DMS 273 (cell line): ENCODE measurements at regions not wholly inside any gene's neighbourhood (a gene's known extent, or its start where the extent isn't known, plus 50 kb on each side); places are given as distances from the start of the nearest gene placed in this dataset.
A peak's percentile ranks its signal among the peaks of the same experiment; 100 is the strongest.
"Not testable (repeated sequence)": the region's sequence is repeated elsewhere in the genome, so short reads cannot be mapped to it uniquely, and the experiment has no call there.

ENCODE experiments used
- DNase-seq: peaks from one replicate; lab custom pipeline; 2025; ENCODE audit not compliant: unreplicated experiment; lab: John Stamatoyannopoulos, UW

DNA sequence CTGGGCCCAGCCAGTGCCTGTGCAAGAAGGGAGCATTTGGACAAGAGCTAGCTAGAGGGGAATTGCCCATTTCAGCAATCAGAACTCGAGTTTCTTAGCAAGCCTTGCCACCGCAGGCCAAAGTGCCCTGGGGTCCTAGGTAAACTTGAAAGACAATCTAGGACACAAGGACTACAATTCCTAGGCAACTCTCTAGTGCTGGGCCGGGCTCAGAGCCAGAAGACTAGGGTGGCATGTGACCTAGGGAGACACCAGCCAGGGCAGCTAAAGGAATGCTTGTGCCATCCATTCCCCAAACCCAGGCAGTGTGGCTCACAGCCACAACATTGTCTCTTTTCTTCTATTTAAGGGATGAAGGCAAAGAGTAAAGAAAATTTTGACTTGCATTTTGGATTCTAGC lies 205.0 kb downstream of the BMP4 start:
- DNase-seq, result no peak

- DNase-seq, result no peak
Measured at GRCh38 chr14:53748691-53749090, 207.9 kb downstream of the BMP4 start.

- no peak for DNase-seq
Measured at GRCh38 chr14:53744857-53745256, 211.8 kb downstream of the BMP4 start.

DNA sequence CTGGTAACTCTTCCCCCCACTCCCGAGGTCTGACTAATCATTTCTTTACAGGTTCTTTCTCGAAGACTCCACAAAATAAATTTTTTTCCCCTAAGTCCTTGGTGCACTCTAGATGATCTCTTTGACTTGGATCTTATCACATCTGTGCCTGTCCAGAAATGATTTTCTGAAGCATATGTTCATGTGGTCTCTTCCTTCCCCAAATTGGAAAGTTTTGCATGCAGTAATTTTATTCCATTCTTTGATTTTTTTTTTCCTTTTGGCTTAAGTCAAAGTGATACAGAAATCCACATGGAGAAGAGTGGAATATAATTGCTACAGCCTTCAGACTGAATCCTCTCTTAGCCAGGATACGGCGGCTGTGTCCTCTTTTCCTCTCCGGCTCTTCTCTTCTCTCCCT lies 213.3 kb downstream of the BMP4 start:
- DNase-seq, result no peak

- no peak for DNase-seq
Measured at GRCh38 chr14:53742233-53742620, 214.4 kb downstream of the BMP4 start.

DNA sequence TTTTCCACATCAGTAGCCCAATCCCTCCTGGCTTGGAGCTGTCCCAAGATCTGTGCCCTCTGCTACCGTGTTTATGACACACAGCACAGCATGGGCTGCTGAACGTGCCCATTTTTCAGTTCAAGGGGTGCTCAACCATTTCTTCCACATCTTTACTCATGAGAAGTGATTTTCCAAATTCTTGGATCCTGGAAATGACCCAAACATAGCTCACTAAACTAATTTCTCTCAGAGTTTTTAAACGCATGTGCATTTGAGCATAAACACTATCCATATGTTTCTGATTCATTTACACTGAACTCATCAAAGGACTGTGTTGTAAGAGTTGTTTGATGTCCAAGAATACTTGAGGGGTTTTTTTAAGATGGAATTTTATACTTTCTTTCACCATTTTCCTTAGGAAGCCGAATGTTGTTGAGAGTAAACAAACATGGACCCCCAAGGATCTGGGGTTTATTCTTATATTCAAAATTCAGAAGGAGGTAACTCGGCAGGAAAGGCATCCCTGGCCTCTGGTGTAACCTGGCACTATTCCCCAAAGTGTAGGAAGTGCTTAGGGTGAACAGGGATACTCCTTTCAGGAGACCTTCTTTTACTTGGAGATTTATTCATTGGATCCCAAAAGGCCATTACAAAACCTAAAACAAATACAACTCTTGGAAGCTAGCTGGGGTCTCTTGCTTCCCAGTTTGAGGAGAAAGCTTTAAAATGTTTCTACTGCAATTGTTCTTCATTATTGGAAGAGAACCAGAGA lies 215.0 kb downstream of the BMP4 start:
- peak; percentile 62 for DNase-seq

DNA sequence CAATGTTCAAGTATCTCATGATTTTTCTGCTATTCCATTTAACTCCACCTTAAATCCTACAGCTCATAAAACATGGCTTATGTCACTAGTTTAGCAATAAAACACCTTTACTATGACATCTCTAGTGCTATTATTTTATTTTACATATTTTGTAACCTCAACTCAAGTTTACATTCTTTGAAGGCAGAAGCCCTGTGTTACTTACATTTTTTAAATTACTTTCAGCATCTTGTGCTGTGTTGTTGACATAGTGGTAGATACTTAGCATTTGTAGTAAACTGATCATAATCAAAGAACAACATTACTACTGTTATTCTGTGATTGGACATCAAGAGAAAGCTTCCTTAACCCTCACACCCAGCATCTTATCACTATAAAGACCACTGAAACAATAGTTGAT lies 216.1 kb downstream of the BMP4 start:
- no peak for DNase-seq

- DNase-seq, result no peak
Measured at GRCh38 chr14:53735916-53736315, 220.7 kb downstream of the BMP4 start.

DNA sequence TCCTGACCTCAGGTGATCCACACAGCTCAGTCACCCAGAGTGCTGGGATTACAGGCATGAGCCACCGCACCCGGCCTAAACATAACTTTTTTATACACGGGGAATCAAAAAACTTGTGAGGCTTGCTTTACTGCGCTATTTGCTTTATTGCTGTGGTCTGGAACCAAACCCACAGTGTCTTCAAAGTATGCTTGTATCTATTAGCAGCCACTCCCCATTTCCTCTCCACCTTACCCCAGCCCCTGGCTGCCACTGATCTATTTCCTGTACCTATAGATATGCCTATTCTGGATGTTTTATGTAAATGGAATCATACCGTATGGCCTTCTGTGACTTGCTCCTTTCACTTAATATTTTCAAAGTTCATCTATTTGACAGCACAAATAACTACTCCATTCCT lies 233.4 kb downstream of the BMP4 start:
- no peak for DNase-seq

DNA sequence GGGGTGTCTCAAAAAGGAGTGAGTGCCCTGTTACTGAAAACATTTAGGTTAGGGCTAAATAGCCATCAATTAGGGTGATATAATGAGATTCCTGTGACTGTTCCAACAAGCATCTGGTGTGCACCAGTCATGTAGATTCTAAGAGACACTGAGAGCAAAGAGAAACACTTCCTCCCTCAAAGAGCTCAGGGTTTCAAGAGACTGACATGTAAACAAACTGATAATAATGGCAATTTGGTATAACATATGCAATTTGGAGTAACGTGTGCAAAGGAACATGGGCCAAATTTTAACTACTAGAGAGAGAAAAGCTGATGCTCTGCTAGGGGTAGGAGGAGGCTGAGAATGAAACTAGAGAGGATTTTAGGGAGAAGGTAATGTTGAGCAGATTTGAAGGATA lies 237.1 kb downstream of the BMP4 start:
- DNase-seq, result no peak

DNA sequence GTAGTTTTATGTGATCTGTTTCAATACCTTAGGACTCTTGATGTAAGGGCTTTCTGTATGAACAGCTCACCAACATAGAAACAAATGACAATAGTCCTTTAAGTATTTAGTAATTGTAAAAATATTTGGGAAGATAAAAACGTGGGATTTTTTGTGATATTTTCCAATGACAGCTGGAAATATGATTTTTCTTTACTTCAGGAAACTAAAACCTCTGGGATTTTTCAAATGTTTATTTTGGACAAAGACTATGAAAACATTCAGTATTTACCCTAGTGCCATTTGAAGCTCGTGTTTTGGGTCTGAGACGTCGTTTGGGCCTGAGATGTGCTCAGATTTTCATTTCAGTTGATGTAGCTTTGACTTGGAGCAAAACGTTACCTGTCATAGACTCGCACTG lies 240.0 kb downstream of the BMP4 start:
- no peak for DNase-seq

DNA sequence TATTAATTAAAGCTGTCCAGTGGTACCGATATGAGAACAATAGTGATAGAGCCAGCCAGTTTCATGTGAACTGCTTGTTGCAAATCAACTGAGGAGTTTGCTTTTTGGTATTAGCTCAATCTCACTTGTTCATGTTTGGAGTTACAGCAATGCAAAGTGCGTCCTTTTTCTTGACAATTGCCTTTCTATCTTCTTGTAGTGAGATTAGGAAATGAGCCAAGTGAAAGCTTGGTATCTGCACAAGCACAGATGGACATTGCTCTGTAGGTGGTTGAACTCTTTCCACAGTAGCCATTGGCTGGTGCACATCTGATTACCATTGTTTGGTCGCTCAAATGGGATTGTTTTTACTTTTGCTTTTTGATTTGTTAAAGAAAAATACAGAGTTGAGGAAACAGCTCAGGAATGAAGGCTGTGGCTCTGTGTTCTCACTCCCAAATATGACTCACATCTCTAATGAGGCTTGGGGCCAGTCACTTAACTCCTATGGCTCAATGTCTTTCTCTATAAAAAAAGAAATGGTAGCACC lies 241.4 kb downstream of the BMP4 start:
- DNase-seq, result no peak

DNA sequence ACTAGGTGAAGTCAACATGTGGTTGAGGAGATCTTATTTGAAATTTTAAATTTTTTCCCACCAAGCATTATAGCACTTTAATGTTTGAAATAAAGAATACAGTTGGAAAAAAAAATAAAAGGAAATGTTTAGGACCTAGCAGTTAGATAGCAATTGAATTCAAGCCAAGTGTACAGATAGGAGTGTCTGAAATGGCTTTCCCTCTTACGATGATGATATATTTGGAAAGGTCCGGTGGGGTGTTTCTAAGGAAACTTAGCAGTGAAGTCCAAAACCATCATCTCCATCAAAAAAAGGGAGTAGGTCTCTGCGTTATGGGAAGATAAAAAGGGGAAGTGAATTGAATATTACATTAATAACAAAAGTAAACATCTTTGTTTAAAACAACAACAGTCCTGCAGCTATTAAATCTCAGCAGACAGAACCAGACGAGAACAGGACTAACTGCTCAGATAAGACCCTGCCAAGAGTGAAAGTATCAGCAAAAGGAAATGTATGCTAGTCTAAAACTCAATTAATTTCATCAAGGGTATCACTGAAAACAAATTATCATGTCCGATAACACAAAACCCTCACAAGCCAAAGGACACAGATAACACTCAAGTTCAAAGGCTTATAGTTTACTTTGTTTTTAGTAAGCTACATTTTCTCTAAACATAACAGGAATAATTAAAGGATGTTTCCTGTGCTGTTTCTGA lies 242.0 kb downstream of the BMP4 start:
- DNase-seq, result no peak

- DNase-seq, result not testable (repeated sequence)
Measured at GRCh38 chr14:53712901-53713300, 243.7 kb downstream of the BMP4 start.

GRCh38 chr14:53711205-53711604 lies 245.4 kb downstream of the BMP4 start:
- DNase-seq, result no peak

DNA sequence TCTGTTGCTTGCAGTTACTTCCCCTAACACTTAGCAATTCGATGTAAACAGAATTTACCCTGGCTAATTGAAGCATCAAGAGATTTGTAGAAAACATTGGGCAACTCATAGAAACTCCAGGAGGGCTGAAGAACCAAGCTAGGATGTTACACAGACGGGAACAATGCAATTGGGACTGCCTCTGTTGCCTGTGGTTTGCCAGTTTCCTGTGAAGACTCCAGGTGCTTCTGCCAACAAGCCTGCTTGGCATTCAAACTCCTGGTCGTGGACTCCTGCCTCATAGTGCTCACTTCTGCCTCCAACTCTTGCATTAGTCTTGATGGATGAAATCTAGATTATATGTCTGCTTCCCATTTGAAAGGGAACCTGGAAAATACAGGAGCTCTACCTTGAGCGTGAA lies 246.0 kb downstream of the BMP4 start:
- no peak for DNase-seq

- DNase-seq, result no peak
Measured at GRCh38 chr14:53709381-53709780, 247.2 kb downstream of the BMP4 start.

DNA sequence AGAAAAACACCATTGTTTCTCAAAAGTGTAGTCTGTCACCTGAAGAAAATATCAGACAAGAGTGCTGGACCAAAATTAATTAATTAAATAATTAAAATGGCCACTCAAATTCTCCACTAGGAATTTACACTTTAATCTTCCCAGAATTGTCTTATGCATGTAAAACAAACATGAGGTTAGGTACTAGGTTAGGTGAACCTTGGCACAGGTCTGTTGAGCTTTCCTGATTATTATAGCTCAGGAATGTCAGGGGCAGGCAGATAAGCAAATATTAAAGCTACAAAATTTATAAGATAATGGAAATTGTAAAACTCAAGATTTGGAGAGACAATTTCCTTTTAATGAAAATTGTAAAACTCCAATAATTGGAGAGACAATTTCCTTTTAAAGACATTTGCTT lies 253.2 kb downstream of the BMP4 start:
- no peak for DNase-seq

GRCh38 chr14:53701108-53701875 lies 255.3 kb downstream of the BMP4 start:
- no peak for DNase-seq

DNA sequence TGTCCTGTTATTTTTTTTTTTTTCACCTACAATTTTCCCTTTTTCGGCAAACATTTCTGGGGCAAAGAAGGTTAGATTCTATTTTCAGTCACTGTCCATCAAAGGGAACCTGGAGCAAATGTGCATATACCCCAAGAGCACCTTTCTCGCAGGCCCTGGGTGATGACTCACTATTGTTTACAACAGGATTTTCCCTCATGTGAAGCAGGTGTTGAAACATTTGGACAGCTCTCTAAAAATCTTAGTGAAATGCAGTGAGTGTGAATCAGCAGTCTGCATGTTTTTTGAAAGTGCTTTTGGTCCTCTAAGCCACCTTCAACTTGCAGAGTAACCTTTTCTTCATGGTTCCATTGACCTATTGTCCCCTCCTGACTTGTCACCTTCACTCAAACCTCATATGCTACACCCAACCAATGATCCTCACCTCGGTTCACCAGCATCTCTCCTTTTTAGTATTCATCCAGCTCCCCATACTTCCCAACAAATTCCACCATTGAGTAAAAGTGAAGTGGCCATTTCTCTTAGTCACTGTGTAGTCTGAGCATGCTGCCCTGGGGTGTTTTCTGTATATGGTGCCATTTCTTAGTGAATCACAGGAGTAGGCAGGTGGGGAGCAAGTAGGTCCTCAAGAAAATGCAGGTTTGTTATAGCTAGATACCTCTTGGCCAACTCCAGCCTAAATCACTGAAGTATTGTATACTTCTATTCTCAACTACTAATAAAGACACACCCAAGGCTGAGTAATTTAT lies 260.2 kb downstream of the BMP4 start:
- no peak for DNase-seq

DNA sequence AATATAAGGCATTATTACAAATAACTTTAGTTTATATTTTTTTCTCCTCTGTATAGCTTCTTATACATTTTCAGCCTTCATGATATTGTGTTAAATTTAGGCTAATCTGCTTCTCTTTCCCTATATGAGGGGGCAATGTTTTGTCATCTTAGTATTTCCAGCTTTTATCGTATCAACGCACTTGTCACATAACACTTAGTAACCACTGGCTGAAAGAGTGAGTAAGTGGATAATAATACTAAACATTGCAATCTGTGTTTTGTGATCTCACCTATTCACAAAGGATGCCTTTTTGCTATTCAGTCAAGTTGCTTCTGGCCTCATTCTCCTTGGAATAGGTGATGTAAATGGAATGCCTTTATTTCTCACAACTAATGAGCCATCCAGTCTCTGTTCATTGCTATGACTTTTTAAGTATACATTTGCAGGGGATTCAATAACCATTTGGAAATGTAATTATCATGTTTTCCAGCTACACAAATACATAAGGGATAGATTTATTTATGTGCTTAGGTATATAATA lies 260.9 kb downstream of the BMP4 start:
- no peak for DNase-seq
